Fibroblast of lung (primary cell): ENCODE measurements at regions not wholly inside any gene's neighbourhood (a gene's known extent, or its start where the extent isn't known, plus 50 kb on each side); places are given as distances from the start of the nearest gene placed in this dataset.

ENCODE experiments used
- DNase-seq, 2 donors: peaks; one replicate each; pipeline versions ENCODE4 v3.0.0 to v3.0.0-alpha.2; 2010; ENCODE audit warnings: low read depth in 2 of 2
- H2AFZ ChIP-seq: 2 replicates; pipeline ENCODE4 v1.5.1; 2012; ENCODE audit warnings: low read length, control low read depth, inconsistent platforms
- H3K27ac ChIP-seq: 2 replicates; pipeline ENCODE4 v1.5.1; 2011; ENCODE audit warnings: low read length, control low read depth; ENCODE audit not compliant: insufficient read depth
- H3K27me3 ChIP-seq: 2 replicates; pipeline ENCODE4 v1.5.1; 2011; ENCODE audit warnings: mild to moderate bottlenecking, low read length; ENCODE audit not compliant: control insufficient read depth, insufficient read depth
- H3K36me3 ChIP-seq: 2 replicates; pipeline ENCODE4 v1.5.1; 2011; ENCODE audit warnings: low read length; ENCODE audit not compliant: control insufficient read depth, insufficient read depth
- H3K4me1 ChIP-seq: 2 replicates; pipeline ENCODE4 v1.5.1; 2011; ENCODE audit warnings: low read length; ENCODE audit not compliant: control insufficient read depth, insufficient read depth; ENCODE audit errors: extremely low read depth
- H3K4me2 ChIP-seq: 2 replicates; pipeline ENCODE4 v1.5.1; 2011; ENCODE audit warnings: low read length, control low read depth; ENCODE audit not compliant: insufficient read depth; ENCODE audit errors: extremely low read depth
- H3K4me3 ChIP-seq, 4 experiments: fragments of 200-600 bp in 1 of 4; sonication (generic) in 1 of 4; replicated peaks in 1 of 4; 2 replicates each; pipeline ENCODE4 v1.5.1; 2011 to 2016; ENCODE audit warnings: low read length in 4 of 4, low read depth in 3 of 4, mild to moderate bottlenecking in 3 of 4, control low read depth in 2 of 4, inconsistent platforms in 1 of 4, mixed read lengths in 1 of 4; ENCODE audit not compliant: insufficient read depth in 1 of 4; ENCODE audit errors: control extremely low read depth in 1 of 4
- H3K79me2 ChIP-seq: 2 replicates; pipeline ENCODE4 v1.5.1; 2012; ENCODE audit warnings: mild to moderate bottlenecking, low read length, inconsistent platforms; ENCODE audit not compliant: control insufficient read depth, insufficient read depth
- H3K9ac ChIP-seq: 2 replicates; pipeline ENCODE4 v1.5.1; 2011; ENCODE audit warnings: mild to moderate bottlenecking, low read length, control low read depth; ENCODE audit not compliant: insufficient read depth
- H3K9me3 ChIP-seq: 2 replicates; pipeline ENCODE4 v1.5.1; 2012; ENCODE audit warnings: low read depth, low read length; ENCODE audit not compliant: control insufficient read depth, insufficient read depth
- H4K20me1 ChIP-seq: 2 replicates; pipeline ENCODE4 v1.5.1; 2011; ENCODE audit warnings: low read length; ENCODE audit not compliant: control insufficient read depth, insufficient read depth; ENCODE audit errors: extremely low read depth
- CTCF ChIP-seq, 2 donors: IDR thresholded peaks in 1 of 2; conservative IDR thresholded peaks in 1 of 2; 1 replicate in 1 of 2; 2 replicates in 1 of 2; pipeline ENCODE4 v1.5.1; 2011 to 2012; ENCODE audit warnings: low read length in 2 of 2, control low read depth in 1 of 2, inconsistent platforms in 1 of 2, low read depth in 1 of 2, mild to moderate bottlenecking in 1 of 2
- EZH2 ChIP-seq: IDR thresholded peaks from 2 replicates; pipeline ENCODE4 v1.5.1; 2012; ENCODE audit warnings: low read length, control low read depth, mild to moderate bottlenecking; ENCODE audit errors: missing control alignments

GRCh38 chr1:181163662-181164061 is 75.2 kb downstream of the IER5 start:
- no peaks in the 10 kb centered on the region for H3K36me3 ChIP-seq
- no peaks in the 10 kb centered on the region for H3K79me2 ChIP-seq
- H3K4me3 ChIP-seq = no peak overlapping the region
- no peak overlapping the region for H3K27ac ChIP-seq
- TF ChIP-seq EZH2 (no peak), CTCF (conservative IDR thresholded peaks at IDR 0.05 in 1 of 2, IDR thresholded peaks at IDR 0.05 in 1 of 2; ENCODE audit: low read depth in 1 of 2, low read length in 2 of 2) (no peak)
- no peak overlapping the region for H3K4me2 ChIP-seq
- H2AFZ ChIP-seq = no peak overlapping the region
- no peak for DNase-seq
- H3K27me3 ChIP-seq = peaks cover 2% of the 10 kb centered on the region
- no peaks in the 10 kb centered on the region for H4K20me1 ChIP-seq
- H3K9ac ChIP-seq = no peak overlapping the region
- peaks cover 3% of the 10 kb centered on the region for H3K4me1 ChIP-seq
- no peaks in the 10 kb centered on the region for H3K9me3 ChIP-seq

- Histone ChIP-seq H2AFZ (peak overlapping the region; percentile 68), H3K27ac (no peak overlapping the region), H3K27me3 (peaks cover 2% of the 10 kb centered on the region), H3K4me3 (no peak overlapping the region), H3K4me2 (peak overlapping the region; percentile 59), H3K9me3 (no peaks in the 10 kb centered on the region), H4K20me1 (no peaks in the 10 kb centered on the region), H3K36me3 (no peaks in the 10 kb centered on the region), H3K9ac (no peak overlapping the region), H3K79me2 (no peaks in the 10 kb centered on the region), H3K4me1 (peaks cover 3% of the 10 kb centered on the region)
- DNase-seq = peak; percentile 63 to 80
- no peak for TF ChIP-seq EZH2
- TF ChIP-seq CTCF (conservative IDR thresholded peaks at IDR 0.05 in 1 of 2, IDR thresholded peaks at IDR 0.05 in 1 of 2; ENCODE audit: low read depth in 1 of 2, low read length in 2 of 2) = peak; percentile 85 to 94
Observed at GRCh38 chr1:181166377-181167196, 78.1 kb downstream of the IER5 start.

GRCh38 chr1:181169281-181169865 is 80.9 kb downstream of the IER5 start:
- H3K79me2 ChIP-seq = no peaks in the 10 kb centered on the region
- H3K4me1 ChIP-seq = peaks cover 3% of the 10 kb centered on the region
- no peaks in the 10 kb centered on the region for H3K9me3 ChIP-seq

More at GRCh38 chr1:181169281-181169865, 80.9 kb downstream of the IER5 start:
- Histone ChIP-seq H3K27ac (no peak overlapping the region), H3K27me3 (peaks cover 2% of the 10 kb centered on the region), H3K36me3 (no peaks in the 10 kb centered on the region), H4K20me1 (no peaks in the 10 kb centered on the region), H2AFZ (no peak overlapping the region), H3K4me2 (no peak overlapping the region), H3K4me3 (no peak overlapping the region), H3K9ac (no peak overlapping the region)
- no peak for DNase-seq
- no peak for TF ChIP-seq CTCF (conservative IDR thresholded peaks at IDR 0.05 in 1 of 2, IDR thresholded peaks at IDR 0.05 in 1 of 2; ENCODE audit: low read depth in 1 of 2, low read length in 2 of 2)
- TF ChIP-seq EZH2 = no peak
